ENCODE measurements at regions not wholly inside any gene's neighbourhood (a gene's known extent, or its start where the extent isn't known, plus 50 kb on each side); places are given as distances from the start of the nearest gene placed in this dataset.
A peak's percentile ranks its signal among the peaks of the same experiment; 100 is the strongest.

DNA sequence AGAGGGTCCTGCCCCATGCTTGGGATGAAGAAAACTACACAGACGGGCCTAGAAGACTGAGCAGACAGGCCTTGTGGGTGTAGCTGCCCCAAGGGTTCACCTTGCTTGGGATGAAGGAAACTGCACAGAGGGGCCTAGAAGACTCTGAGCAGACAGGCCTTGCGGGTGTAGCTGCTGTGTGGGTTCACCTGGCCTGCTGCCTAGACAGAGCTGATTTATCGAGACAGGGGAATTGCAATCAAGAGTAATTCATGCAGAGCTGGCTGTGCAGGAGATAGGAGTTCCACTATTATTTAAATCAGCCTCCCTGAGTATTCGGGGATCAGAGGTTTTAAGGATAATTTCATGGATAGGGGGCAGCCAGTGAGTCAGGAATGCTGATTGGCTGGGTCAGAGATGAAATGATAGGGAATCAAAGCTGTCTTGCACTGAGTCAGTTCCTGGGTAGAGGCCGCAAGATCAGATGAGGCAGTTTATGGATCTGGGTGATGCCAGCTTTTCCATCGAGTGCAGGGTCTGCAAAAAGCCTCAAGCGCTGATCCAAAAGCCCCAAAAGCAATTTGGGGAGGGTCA lies 341.4 kb downstream of the GALR1 start:
- no peak for DNase-seq

DNA sequence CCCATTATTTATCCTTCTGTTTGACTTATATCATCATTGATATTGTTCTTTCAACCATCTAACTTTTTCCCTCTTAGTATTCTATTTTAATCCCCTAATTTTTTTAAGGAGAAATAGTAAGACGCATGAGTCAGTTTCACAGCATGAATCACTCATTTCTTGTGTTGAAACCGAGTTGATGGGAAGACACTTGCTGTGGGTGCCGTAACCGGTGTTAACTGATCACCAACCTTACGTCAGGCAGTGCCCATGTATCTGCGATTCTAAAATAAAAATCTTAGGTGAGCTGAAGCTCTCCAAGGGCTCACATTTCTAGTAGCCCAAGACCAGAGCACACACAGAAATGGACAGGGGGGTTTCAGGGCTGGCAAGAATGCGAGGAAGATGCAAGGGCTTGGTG lies 348.1 kb downstream of the GALR1 start:
- DNase-seq: no peak

DNA sequence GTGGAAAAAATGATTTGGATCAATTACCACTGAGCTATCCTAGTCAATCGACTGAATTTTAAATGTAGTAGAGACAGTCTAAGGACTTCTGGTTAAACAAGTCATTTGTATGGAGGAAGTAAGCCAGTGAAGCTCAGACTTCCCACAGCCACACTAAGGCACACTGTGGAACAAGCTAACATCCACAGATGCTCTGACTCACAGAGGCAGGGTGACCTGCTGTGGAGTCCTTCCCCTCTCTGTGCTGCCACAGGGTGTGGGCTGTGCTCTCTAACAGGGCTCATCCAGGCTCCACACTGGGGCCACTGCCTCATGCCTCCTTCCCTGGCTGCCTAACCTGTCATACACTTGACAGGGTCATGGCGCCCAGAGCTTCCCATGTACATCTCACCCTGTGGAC lies 351.0 kb downstream of the GALR1 start:
- DNase-seq: no peak

DNA sequence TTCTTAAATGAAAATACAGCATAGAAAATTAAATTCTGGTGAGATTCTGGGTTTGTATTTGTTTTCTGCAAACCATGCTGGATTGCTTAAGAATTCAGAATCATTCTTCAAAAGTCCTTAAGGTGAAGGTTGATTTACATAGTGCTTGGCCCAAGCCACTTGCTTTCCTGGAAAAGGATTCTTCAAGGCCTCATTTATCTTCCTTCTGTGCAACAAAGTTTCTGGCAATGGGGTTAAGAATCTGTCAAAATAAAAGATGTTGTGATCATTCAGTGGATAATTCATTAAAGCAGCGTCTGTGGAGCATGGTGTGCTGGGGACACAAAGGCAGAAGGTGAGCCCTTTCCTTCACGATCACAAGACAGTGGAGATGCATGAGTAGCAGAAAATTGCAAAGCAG lies 351.9 kb downstream of the GALR1 start:
- no peak for DNase-seq

DNA sequence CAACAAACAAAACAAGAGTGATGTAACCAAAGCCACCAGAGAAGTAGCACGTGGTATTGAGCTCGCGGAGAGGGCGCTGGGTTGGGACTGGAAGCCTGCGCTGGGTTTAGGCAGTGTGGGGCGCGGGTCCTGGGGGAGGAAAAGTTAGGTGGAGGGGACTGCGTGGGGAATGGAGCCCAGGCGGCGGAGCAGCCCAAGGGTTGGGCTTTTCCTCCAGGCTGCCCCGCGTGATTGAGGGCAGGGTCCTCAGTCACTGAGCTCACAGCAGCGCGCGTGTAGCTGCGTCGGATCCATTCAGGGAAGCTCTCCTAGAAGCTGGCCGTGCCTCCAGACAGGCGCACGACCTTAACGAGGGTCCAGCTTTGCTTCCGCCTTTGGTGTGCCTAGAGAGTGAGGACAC lies 357.4 kb downstream of the GALR1 start:
- DNase-seq: no peak

DNA sequence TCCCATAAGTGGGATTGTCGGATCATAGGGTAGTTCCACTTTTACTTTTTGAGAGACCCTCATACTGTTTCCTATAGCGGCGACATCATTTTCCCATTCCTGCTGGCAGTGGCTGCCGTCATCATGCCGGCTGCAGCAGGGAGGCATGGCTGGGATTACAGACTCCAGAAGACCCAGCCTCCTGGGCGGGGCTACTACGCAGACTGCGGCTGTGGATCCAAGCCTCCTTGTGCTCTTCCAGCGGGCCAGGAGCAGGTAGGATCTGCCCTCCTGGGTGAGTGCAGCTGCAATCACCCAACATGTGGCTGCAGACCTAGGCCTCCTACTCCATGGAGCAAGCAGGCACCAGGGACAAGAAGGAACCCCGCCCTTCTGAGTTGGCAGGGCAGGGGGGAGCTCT lies 359.2 kb downstream of the GALR1 start:
- DNase-seq: no peak

DNA sequence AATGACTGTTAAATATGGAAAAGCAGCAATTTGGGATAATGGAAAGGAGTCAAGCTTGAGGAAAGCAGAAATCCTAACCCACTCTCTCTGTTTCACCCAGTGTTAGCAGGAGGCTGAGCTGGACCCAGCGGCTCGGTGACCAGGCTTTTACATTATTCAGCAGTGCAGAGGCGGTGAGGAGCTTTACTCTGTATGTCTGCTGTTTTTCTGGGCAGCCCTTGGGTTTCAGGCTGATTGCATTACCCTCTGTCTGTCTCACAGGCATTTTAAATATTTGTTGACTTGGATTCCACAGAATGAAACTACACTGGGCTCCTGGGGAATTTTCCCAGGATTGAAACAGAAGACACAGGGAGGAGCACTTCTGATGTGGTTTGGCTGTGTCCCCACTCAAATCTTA lies 368.0 kb downstream of the GALR1 start:
- no peak for DNase-seq

DNA sequence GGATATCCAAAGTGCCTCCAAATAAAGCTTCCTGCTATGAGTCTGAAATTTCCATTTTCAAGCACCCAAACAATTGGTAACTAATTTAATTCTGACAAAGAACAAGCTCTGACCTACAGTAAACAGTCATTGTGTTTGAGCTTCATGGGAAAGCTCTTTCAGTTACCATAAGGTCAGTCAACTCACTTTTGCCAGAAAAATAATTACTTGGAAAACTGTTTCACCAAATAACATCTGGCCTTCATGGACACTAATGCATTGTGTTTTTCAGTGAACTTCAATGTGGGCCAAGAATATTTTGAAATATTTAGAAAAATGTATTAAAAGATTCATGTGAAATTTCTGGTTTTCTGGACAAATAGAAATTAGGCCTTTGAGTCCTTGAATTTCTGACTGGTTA lies 369.9 kb downstream of the GALR1 start:
- peak; percentile 6 for DNase-seq

DNA sequence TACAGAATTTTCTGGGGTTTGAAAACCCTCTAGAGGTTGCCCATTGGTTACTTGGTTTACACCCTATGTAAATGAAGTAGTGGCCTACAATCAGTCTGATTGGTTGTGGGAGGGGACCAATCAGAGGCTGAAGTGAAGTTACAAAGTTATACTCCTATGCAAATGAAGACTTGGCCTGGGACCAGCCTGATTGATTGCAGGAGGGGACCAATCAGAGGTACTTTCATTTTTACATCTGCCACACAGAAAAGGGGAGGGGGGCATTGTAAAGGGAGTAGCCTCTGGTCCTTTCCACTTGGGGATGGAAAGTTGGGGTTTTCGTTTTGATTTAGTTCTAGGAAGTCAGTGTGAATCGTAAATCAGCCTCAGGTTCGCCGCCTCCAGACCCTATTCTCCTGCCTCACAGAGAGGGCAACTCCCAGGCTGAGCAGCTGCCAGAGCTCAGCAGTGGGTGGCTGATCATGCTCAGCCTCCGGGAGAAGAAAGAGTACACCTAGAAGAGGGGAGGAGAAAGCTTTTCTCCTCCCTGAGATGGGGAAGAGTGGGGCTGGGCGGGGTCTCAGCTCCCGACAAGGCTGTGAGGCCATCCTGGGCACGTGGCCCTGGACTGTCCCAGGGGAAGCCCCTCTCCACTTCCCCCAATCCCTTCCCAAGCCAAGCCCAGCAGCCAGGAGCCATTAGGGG lies 372.5 kb downstream of the GALR1 start:
- no peak for DNase-seq

DNA sequence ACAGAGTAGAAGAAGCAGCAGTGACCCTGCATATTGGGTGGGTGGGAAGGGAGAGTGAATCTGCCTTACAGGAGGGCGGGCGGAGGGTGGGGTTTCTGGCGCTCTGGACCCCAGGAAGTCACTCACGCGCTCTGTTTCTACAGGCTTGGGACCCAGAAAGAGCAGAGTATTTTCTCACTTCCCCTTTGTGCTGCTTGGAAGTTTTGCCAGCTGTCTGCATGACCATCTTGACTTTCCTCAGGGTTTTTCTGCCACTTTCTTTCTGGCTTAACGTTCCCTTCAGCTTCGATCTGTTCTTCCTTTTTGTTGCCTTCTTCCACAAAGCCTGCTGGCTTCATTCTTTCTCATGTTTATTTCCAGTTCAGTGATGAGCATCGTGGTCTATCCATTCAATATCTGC lies 383.1 kb downstream of the GALR1 start:
- DNase-seq: no peak

DNA sequence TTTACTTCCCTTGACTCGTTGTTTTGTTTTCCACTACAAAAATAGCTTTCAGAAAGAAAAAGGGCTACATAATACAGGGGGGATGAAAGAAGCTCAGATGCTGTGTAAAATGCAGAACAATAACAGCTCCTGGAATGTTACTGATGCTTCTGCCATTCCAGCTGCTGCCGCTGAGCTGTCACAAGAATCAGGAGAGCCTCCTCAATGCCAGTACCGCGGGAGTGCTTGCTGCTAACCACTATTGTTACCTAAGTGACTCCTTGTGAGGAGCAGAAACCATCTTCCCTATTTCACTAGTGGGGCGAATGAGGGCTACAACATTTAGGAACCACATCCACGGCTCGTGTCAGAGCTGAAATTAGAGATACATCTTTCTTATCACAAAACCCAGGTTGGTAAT lies 384.8 kb downstream of the GALR1 start:
- DNase-seq: no peak

DNA sequence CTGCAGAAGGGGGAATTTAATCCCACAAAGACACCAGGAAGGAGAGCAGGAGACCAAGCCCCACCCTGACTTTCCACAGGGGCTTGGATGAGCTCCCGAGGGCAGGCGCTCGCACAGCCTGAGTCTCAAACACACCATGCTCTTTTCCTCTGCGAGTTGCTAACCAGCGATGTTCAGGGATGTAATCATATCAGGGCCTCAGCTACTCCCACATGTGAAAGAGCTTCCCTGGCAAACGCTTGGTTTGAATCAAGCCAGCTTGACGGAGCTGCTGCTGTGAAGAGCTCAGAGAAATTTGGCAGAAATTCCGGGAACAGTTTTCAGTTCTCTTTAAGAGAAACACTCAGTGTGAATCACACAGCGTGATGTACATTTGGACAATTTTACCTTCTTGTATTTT lies 385.8 kb downstream of the GALR1 start:
- DNase-seq: peak; percentile 92

DNA sequence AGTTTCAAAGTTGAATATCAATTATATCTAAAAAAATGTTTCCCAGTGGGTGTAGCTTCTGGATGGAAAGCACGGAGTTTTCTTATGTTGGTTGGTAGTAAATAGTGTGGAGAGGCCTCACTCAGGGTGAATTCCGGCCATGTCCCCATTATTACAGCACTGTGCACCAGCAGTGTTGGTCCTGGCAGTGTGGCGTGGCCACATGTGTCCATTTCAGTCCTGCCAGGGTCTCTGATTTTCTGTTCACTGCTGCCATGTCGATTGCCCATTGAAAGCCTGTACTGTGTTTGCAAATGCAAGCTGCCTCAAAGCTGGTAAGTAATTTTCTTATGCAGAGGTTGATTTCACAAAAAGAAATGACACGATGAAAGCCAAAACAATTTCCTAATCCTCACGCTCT lies 386.2 kb downstream of the GALR1 start:
- no peak for DNase-seq

DNA sequence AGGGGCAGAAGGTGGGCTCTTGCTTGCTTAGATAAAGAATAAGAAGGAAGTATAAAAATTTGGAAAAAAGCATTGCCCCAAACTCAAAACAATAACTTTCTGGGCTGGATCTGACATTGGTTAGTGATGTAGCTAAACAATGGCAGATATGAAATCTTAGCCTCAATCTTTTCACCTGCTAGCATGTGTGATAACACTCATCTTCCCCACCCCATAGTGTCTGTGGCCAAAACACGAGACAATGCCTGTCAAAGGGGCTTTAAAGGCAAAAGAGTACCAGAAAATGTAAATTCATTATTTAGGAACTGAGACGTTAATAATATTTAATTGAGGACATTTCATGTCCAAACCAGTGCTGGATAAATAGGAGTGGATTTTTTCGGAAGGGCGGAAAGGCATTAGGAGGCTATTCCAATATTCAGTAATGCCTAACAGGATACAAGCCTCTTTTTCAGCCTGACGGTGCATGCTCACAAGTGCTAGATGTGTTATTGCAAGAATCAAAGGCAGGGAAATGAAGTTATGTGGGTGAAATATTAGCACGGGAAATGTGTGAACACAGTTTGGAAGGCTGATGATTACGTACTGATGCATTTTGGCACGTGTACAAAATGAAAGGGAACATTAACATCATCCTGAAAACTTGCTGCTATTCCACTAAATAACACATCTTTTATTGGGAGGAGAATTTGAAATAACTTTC lies 395.7 kb downstream of the GALR1 start:
- DNase-seq: peak; percentile 2

DNA sequence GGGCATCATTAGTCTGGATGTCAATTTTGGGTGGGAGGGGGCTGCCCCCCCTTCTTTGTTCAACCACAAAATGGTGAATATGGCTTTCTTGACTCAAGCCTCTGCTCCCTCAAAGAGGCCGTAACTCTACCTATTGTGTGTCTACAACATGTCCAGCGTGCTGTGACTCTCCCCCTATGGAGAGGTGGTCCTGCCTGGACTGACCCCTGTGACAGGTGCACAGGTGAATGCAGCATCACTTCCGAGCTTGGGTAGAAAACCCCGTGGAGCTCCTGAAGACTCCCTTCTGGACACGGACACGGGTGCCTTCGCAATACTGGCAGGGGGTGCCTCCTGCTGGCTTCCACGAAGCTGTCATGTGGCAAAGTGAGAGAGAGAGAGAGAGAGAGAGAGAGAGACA lies 397.8 kb downstream of the GALR1 start:
- DNase-seq: no peak

DNA sequence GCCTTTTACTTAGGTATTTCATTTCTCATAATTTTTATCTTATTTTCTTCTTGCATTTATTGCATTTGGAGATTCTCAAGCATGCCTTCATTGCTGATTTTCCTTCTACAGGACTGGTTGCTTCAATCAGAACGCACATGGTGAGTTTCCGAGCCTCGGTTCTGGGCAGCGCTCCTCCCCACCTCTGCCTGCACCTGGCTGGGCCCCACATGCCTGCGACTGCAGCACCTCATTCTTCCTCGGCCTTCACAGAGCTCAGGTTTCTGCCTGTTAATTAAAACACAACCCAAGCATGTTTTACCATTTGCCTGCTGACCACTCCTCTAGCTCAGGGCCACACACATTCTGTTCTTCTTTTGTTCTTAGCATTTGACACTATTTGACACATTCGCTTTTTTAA lies 398.8 kb downstream of the GALR1 start:
- DNase-seq: no peak

DNA sequence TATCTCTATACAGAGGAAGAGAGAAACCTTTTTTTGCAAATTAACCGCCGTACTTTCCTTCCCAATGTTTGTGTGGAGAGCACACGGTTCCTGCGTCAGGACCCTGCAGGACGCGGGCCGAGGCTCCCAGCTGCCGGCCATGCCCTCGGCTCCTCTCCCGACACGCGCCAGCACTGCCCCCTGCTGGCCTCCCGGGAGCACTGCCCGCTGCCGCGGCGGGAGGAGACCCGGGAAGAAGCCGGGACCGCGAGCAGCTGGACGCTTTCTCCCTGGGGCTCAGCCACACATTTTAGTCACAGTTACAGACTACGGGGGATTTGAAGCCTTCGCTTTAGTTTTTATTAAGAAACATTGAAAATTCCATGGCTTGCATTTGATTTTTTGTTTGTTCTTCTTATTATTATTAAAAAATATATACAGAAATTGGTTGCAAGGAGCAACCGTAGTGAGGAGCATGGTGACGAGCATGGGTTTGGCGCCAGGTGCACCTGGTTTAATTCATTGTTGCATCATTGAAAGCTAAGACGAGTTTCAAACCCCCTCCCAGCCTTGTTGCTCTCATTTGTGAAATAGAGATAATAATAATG lies 401.2 kb downstream of the GALR1 start:
- peak; percentile 21 for DNase-seq

DNA sequence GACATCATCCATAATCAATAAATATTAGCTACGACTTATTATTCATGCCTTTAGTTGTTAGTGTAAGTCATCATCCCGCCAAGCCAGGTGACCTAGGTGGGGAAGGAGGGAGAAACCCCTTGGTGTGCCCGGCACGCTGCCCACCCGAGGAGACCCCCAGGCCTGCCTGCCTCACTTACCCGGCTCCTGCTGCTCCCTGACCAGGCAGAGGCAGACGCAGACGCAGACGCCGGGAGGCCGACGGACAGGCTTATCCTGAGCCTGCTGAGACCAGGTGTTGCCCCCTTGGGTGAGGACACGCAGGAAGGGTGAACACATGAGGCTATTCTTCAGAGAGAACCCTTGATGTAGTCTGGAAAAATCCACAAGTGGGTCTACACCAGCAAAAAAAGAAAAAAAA lies 401.8 kb downstream of the GALR1 start:
- DNase-seq: no peak

DNA sequence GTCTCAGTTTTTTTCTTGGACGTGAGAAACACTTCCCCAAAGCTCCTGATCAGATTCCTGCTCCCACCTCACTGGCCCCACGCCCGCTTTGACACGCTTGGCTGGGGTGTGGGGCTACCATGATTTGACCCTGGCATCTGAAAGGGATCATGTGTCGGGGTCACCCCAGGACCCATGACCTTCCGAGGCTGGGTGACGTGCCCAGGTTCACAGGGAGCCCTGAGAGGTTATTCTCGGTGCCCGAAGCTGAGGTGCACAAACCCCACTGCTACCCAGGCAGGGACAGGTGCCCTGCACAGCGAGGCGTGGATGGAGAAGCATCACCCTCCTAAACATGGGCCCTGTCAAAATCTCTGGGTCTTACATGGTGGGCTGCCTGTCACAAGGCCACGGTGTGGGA lies 404.1 kb downstream of the GALR1 start:
- DNase-seq: no peak

DNA sequence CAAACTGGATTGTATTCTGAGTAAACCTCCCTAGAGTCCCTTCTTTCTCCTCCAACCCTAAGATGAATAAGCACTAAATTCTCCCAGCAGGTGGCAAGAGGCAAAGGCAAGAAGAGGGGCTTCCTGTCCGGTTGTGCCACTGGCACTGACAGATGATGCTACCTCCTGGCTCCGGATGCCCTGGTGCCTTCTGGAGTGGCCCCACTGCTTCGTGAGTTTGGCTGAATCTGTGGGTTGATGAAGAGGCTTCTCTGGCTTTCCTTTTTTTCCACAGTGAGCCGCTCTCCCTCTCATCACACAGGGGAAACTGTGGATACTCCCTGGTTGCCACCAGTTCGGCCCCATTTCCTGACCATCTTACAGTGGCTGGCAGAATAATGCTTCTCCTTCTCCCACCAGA lies 404.7 kb downstream of the GALR1 start:
- no peak for DNase-seq

DNA sequence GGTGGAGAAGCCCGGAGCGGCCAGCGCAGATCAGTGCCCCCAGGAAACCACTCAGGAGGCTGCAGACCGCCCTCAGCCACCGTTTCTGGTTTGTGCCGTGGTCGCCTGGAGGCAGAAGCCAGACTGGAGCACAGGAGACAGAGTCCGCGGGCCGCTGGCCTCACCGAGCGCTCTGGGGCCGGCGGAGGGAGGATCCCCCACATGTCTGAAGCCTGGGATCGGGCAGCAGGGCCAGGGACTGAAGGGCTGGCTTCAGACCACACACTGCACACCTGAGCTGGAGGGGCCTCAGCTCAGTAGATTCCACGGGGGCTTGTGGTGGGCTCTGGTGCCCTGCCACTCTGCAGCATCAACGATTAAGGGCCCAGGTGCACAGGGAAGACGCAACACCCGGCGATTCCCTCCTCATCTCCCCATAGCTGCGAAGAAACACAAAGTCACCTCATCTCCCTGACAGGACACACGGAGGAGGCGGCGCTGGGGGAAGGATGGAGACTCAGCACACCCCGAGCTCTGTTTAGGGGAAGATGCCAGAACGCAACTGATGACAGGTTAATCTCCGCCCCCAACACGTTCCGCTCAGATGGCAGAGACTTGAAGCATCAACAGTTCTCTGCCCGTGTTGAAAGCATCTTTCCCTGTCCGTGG lies 408.1 kb downstream of the GALR1 start:
- DNase-seq: no peak

DNA sequence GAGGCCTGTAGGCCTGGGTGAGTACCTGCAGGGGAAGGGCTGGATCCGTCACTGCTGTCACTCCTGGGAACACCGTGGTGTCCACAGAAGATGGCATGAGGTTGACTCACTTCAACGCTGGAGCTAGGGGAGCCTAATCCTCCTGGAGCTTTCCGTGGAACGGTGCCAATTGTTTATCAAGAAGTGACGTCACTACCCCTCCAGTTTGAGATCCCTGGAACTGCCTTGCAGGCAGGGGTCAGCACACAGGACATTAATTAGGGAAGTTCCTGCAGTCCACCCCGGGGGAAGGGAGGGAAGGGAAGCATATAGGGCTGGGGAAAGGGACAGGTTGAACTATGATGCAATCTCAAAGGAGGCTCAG lies 408.6 kb downstream of the GALR1 start:
- DNase-seq: no peak

DNA sequence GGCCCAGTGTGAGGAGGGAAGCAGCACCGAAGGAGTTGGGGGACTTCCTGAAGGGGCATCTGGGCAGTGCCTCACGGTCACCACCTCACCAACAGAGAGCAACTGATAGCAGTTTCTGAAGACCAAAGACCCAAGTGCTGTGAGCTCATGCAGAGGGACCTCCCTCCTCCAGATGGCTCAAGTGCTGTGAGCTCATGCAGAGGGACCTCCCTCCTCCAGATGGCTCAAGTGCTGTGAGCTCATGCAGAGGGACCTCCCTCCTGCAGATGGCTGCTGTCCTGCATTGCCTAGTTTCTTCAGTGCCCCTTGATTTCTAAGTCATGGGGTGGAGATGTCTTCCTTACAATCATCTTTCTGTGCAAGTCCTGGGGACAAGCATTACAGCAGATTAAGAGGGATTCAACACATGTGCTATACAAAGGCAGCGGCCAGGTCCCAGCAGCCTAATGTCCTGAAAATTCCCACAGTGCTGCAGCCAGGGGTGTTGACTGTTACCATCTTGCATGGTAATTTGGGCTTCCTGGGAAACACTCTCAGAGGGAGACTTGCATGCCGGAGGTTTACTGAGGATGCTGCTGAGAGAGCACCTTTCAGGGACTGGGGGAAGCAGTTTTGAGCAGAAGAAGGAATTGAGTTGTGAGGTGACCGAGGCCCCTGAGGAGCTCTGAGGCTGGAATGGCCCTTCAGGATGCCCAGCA lies 409.3 kb downstream of the GALR1 start:
- DNase-seq: no peak

Measured in skin of body (tissue), 1 donor.